ENCODE measurements at regions not wholly inside any gene's neighbourhood (a gene's known extent, or its start where the extent isn't known, plus 50 kb on each side); places are given as distances from the start of the nearest gene placed in this dataset.

GRCh38 chr4:96729641-96730040 is 889.7 kb downstream of the PDHA2 start:
- POLR2A ChIA-PET: no interaction called here
- Histone ChIP-seq H3K27me3 (ENCODE audit: control insufficient read depth, insufficient read depth, low read length) (no peaks in the 10 kb centered on the region), H3K36me3 (ENCODE audit: control insufficient read depth, insufficient read depth, low read length) (no peaks in the 10 kb centered on the region), H3K4me1 (ENCODE audit: control insufficient read depth, insufficient read depth, low read length) (no peaks in the 10 kb centered on the region), H3K9me3 (ENCODE audit: control insufficient read depth, insufficient read depth, low read depth, low read length) (no peaks in the 10 kb centered on the region), H3K27ac (ENCODE audit: low read length) (no peak overlapping the region), H3K4me3 (ENCODE audit: low read depth in 2 of 2, low read length in 2 of 2) (no peak overlapping the region)
- DNase-seq (ENCODE audit: low read depth, low spot score) (no peak), ATAC-seq (no peak)
- BruUV-seq (replicated peaks): no TSS peak
- in situ Hi-C loops (cut with HindIII; ENCODE audit: low pct_unique_long_range_greater_than_20kb, low sequenced_read_pairs): no loop called here
- TF ChIP-seq TCF7L2 (IDR thresholded peaks at IDR 0.05; ENCODE audit: low read depth, low read length) (no peak), CTCF (IDR thresholded peaks at IDR 0.05) (no peak), SIN3A (IDR thresholded peaks at IDR 0.05; ENCODE audit: borderline replicate concordance, insufficient read depth, low read depth, low read length) (no peak), POLR2AphosphoS5 (IDR thresholded peaks at IDR 0.05; ENCODE audit: low read depth, low read length) (no peak)
- TF ChIP-seq, protein P1, sequence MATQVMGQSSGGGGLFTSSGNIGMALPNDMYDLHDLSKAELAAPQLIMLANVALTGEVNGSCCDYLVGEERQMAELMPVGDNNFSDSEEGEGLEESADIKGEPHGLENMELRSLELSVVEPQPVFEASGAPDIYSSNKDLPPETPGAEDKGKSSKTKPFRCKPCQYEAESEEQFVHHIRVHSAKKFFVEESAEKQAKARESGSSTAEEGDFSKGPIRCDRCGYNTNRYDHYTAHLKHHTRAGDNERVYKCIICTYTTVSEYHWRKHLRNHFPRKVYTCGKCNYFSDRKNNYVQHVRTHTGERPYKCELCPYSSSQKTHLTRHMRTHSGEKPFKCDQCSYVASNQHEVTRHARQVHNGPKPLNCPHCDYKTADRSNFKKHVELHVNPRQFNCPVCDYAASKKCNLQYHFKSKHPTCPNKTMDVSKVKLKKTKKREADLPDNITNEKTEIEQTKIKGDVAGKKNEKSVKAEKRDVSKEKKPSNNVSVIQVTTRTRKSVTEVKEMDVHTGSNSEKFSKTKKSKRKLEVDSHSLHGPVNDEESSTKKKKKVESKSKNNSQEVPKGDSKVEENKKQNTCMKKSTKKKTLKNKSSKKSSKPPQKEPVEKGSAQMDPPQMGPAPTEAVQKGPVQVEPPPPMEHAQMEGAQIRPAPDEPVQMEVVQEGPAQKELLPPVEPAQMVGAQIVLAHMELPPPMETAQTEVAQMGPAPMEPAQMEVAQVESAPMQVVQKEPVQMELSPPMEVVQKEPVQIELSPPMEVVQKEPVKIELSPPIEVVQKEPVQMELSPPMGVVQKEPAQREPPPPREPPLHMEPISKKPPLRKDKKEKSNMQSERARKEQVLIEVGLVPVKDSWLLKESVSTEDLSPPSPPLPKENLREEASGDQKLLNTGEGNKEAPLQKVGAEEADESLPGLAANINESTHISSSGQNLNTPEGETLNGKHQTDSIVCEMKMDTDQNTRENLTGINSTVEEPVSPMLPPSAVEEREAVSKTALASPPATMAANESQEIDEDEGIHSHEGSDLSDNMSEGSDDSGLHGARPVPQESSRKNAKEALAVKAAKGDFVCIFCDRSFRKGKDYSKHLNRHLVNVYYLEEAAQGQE (IDR thresholded peaks at IDR 0.05; ENCODE audit: insufficient read depth in 1 of 2, low read depth in 2 of 2, low read length in 1 of 2): no peak
- CTCF ChIA-PET: no interaction called here
- intact Hi-C loops (cut with micrococcal nuclease; ENCODE audit: unreplicated experiment): no loop called here

GRCh38 chr4:96730432-96730831 is 890.5 kb downstream of the PDHA2 start:
- DNase-seq (ENCODE audit: low read depth, low spot score): no peak
- H3K27me3 ChIP-seq (ENCODE audit: control insufficient read depth, insufficient read depth, low read length): no peaks in the 10 kb centered on the region
- no peaks in the 10 kb centered on the region for H3K9me3 ChIP-seq (ENCODE audit: control insufficient read depth, insufficient read depth, low read depth, low read length)
- ChIA-PET POLR2A (no interaction called here), CTCF (no interaction called here)
- no peak overlapping the region for H3K4me3 ChIP-seq (ENCODE audit: low read depth in 2 of 2, low read length in 2 of 2)
- ATAC-seq: no peak
- H3K36me3 ChIP-seq (ENCODE audit: control insufficient read depth, insufficient read depth, low read length): no peaks in the 10 kb centered on the region
- in situ Hi-C loops (cut with HindIII; ENCODE audit: low pct_unique_long_range_greater_than_20kb, low sequenced_read_pairs): no loop called here
- no peak for TF ChIP-seq POLR2AphosphoS5 (IDR thresholded peaks at IDR 0.05; ENCODE audit: low read depth, low read length)
- no peak for TF ChIP-seq SIN3A (IDR thresholded peaks at IDR 0.05; ENCODE audit: borderline replicate concordance, insufficient read depth, low read depth, low read length)
- TF ChIP-seq, protein P1 (IDR thresholded peaks at IDR 0.05; ENCODE audit: insufficient read depth in 1 of 2, low read depth in 2 of 2, low read length in 1 of 2): no peak
- TF ChIP-seq TCF7L2 (IDR thresholded peaks at IDR 0.05; ENCODE audit: low read depth, low read length): no peak
- no peak for TF ChIP-seq CTCF (IDR thresholded peaks at IDR 0.05)
- intact Hi-C loops (cut with micrococcal nuclease; ENCODE audit: unreplicated experiment): no loop called here
- no peaks in the 10 kb centered on the region for H3K4me1 ChIP-seq (ENCODE audit: control insufficient read depth, insufficient read depth, low read length)
- no TSS peak for BruUV-seq (replicated peaks)
- no peak overlapping the region for H3K27ac ChIP-seq (ENCODE audit: low read length)

Measured in Panc1 (cell line).